HCT116 (cell line): ENCODE measurements at regions not wholly inside any gene's neighbourhood (a gene's known extent, or its start where the extent isn't known, plus 50 kb on each side); places are given as distances from the start of the nearest gene placed in this dataset.

Experiments used
- ATAC-seq: fragments of 200-7000 bp; cut with Tn5 transposase; 2 replicates; pipeline ENCODE4 v1.9.1; 2020; ENCODE audit warnings: mild to moderate bottlenecking, moderate library complexity
- BruUV-seq: library from RNA; stranded (reverse); fragments of 400-500 nt; replicated peaks from 2 replicates; lab custom pipeline; 2021; lab: Mats Ljungman, UMichigan
- CTCF ChIA-PET: fragments of 300-600 bp; sonication (Branson Sonifier 250); formaldehyde crosslinking; loops from one replicate; lab custom pipeline; 2021; ENCODE audit warnings: antibody characterized with exemption; lab: Charles Lee
- POLR2A ChIA-PET: fragments of 300-600, 350-600 bp; sonication (Branson Sonifier 250); formaldehyde crosslinking; loops from one replicate; lab custom pipeline; 2021; ENCODE audit warnings: antibody characterized with exemption; lab: Charles Lee
- RAD21 ChIA-PET, 2 experiments: fragments of 300-600 bp; sonication (Branson Sonifier 250); formaldehyde crosslinking; loops; one replicate each; lab custom pipeline; 2023; ENCODE audit warnings: low total read pairs in 2 of 2; ENCODE audit not compliant: uncharacterized antibody in 2 of 2, unreplicated experiment in 2 of 2, low non-redundant PET in 1 of 2; lab: Charles Lee
- DNase-seq: peaks from one replicate; pipeline ENCODE4 v3.0.0-alpha.2; 2010; ENCODE audit warnings: low read depth, low spot score
- H2AFZ ChIP-seq: fragments of 200-600 bp; shearing (Covaris generic), sonication (generic); 2 replicates; pipeline ENCODE4 v1.6.1; 2017; ENCODE audit warnings: low read depth, mixed run types, mixed read lengths, antibody characterized with exemption, low read length; ENCODE audit not compliant: poor library complexity, severe bottlenecking
- H3K27ac ChIP-seq: 2 replicates; pipeline ENCODE4 v1.5.1; 2012; ENCODE audit warnings: low read depth, low read length
- H3K27me3 ChIP-seq: fragments of 200-600 bp; sonication (generic); 2 replicates; pipeline ENCODE4 v1.6.1; 2016; ENCODE audit warnings: mixed run types, low read length, mixed read lengths; ENCODE audit not compliant: insufficient read depth
- H3K36me3 ChIP-seq, 2 experiments: fragments of 200-500 bp in 1 of 2; fragments of 200-600 bp in 1 of 2; sonication (Bioruptor generic) in 1 of 2; sonication (generic) in 1 of 2; 2 replicates each; pipeline versions ENCODE4 v1.5.1 to v1.6.1; 2014 to 2016; ENCODE audit warnings: low read length in 2 of 2, inconsistent platforms in 1 of 2, mixed read lengths in 1 of 2, mixed run types in 1 of 2; ENCODE audit not compliant: insufficient read depth in 2 of 2, control insufficient read depth in 1 of 2
- H3K4me1 ChIP-seq, 2 experiments: fragments of 200-600 bp in 1 of 2; sonication (generic) in 1 of 2; 2 replicates each; pipeline versions ENCODE4 v1.5.1 to v1.6.1; 2012 to 2017; ENCODE audit warnings: low read length in 2 of 2, inconsistent platforms in 1 of 2, mild to moderate bottlenecking in 1 of 2, mixed read lengths in 1 of 2, mixed run types in 1 of 2, moderate library complexity in 1 of 2; ENCODE audit not compliant: insufficient read depth in 2 of 2, control insufficient read depth in 1 of 2
- H3K4me2 ChIP-seq: fragments of 200-600 bp; sonication (generic); 2 replicates; pipeline ENCODE4 v1.6.1; 2017; ENCODE audit warnings: mixed run types, low read length, mixed read lengths
- H3K4me3 ChIP-seq, 2 experiments: fragments of 200-600 bp in 1 of 2; sonication (generic) in 1 of 2; replicated peaks in 1 of 2; 2 replicates each; pipeline ENCODE4 v1.5.1; 2011 to 2016; ENCODE audit warnings: low read length in 2 of 2, control low read depth in 1 of 2, low read depth in 1 of 2, mild to moderate bottlenecking in 1 of 2, mixed read lengths in 1 of 2, mixed run types in 1 of 2
- H3K79me2 ChIP-seq: fragments of 200-600 bp; sonication (generic); 2 replicates; pipeline ENCODE4 v1.6.1; 2017; ENCODE audit warnings: mild to moderate bottlenecking, mixed run types, low read length, moderate library complexity, mixed read lengths; ENCODE audit not compliant: insufficient read depth
- H3K9ac ChIP-seq: fragments of 200-600 bp; sonication (generic); 2 replicates; pipeline ENCODE4 v1.6.1; 2016; ENCODE audit warnings: low read length, mixed read lengths
- H3K9me2 ChIP-seq: fragments of 200-600 bp; sonication (generic), shearing (Covaris generic); 2 replicates; pipeline ENCODE4 v1.6.1; 2017; ENCODE audit warnings: mixed run types, mild to moderate bottlenecking, moderate library complexity; ENCODE audit not compliant: insufficient read depth
- H3K9me3 ChIP-seq, 2 experiments: fragments of 200-500 bp in 1 of 2; fragments of 200-600 bp in 1 of 2; sonication (Bioruptor generic) in 1 of 2; sonication (generic) in 1 of 2; 2 replicates each; pipeline ENCODE4 v1.6.1; 2014 to 2017; ENCODE audit warnings: low read length in 2 of 2, mixed read lengths in 2 of 2, inconsistent platforms in 1 of 2, low read depth in 1 of 2, mild to moderate bottlenecking in 1 of 2, mixed run types in 1 of 2, moderate library complexity in 1 of 2; ENCODE audit not compliant: control insufficient read depth in 1 of 2, insufficient read depth in 1 of 2
- H4K20me1 ChIP-seq: fragments of 200-600 bp; sonication (generic), shearing (Covaris generic); 2 replicates; pipeline ENCODE4 v1.6.1; 2017; ENCODE audit warnings: mixed run types, mild to moderate bottlenecking, moderate library complexity; ENCODE audit not compliant: insufficient read depth
- CEBPB ChIP-seq: IDR thresholded peaks from 2 replicates; pipeline ENCODE4 v1.6.1; 2012; ENCODE audit warnings: low read depth
- CTCF ChIP-seq, 3 experiments: fragments of 200-600 bp in 1 of 3; sonication (generic) in 1 of 3; IDR thresholded peaks in 2 of 3; conservative IDR thresholded peaks in 1 of 3; 2 replicates each; pipeline ENCODE4 v1.5.1; 2012 to 2017; ENCODE audit warnings: low read depth in 2 of 3, low read length in 2 of 3, antibody characterized with exemption in 1 of 3, borderline replicate concordance in 1 of 3, control low read depth in 1 of 3, mild to moderate bottlenecking in 1 of 3, mixed read lengths in 1 of 3, mixed run types in 1 of 3, moderate library complexity in 1 of 3; ENCODE audit not compliant: insufficient read depth in 1 of 3
- FOSL1 ChIP-seq: IDR thresholded peaks from 2 replicates; pipeline ENCODE4 v1.6.1; 2012; ENCODE audit warnings: low read depth
- JUND ChIP-seq: IDR thresholded peaks from 2 replicates; pipeline ENCODE4 v1.6.1; 2012
- MAX ChIP-seq: IDR thresholded peaks from 2 replicates; pipeline ENCODE4 v1.6.1; 2012
- POLR2AphosphoS5 ChIP-seq: IDR thresholded peaks from 2 replicates; pipeline ENCODE4 v1.6.1; 2011; ENCODE audit warnings: mild to moderate bottlenecking, low read depth, low read length, moderate library complexity
- REST ChIP-seq: IDR thresholded peaks from 2 replicates; pipeline ENCODE4 v1.6.1; 2012; ENCODE audit warnings: low read depth
- SP1 ChIP-seq: IDR thresholded peaks from 2 replicates; pipeline ENCODE4 v1.6.1; 2012; ENCODE audit warnings: low read depth
- SRF ChIP-seq: IDR thresholded peaks from 2 replicates; pipeline ENCODE4 v1.6.1; 2012; ENCODE audit warnings: low read depth
- ZBTB33 ChIP-seq: IDR thresholded peaks from 2 replicates; pipeline ENCODE4 v1.6.1; 2011; ENCODE audit warnings: mild to moderate bottlenecking, low read length, moderate library complexity; ENCODE audit not compliant: insufficient replicate concordance; ENCODE audit errors: extremely low read depth
- ZFX ChIP-seq: fragments of 450-650 bp; IDR thresholded peaks from 2 replicates; pipeline ENCODE4 v1.6.1; 2017
- ZNF274 ChIP-seq: fragments of 200-500 bp; sonication (Bioruptor generic); IDR thresholded peaks from 2 replicates; pipeline ENCODE4 v1.6.1; 2014; ENCODE audit warnings: mild to moderate bottlenecking, low read depth, low read length, inconsistent platforms
- intact Hi-C: fragments of 100-400 bp; cut with micrococcal nuclease; formaldehyde crosslinking; loops from 2 replicates; pipeline ENCODE4 v1.10.0; 2022

- Histone ChIP-seq H3K4me2 (no peak overlapping the region), H3K9me2 (no peaks in the 10 kb centered on the region), H3K4me1 (no peaks in the 10 kb centered on the region), H3K9me3 (no peaks in the 10 kb centered on the region), H2AFZ (no peak overlapping the region), H3K27me3 (no peaks in the 10 kb centered on the region), H3K9ac (no peak overlapping the region), H3K27ac (no peak overlapping the region), H3K4me3 (no peak overlapping the region), H3K36me3 (no peaks in the 10 kb centered on the region), H3K79me2 (no peaks in the 10 kb centered on the region), H4K20me1 (no peaks in the 10 kb centered on the region)
- DNase-seq: no peak
- ChIA-PET POLR2A (no interaction called here), RAD21 (no interaction called here), CTCF (no interaction called here)
- intact Hi-C loops: no loop called here
- ATAC-seq: no peak
- TF ChIP-seq SP1 (no peak), ZBTB33 (no peak), JUND (no peak), CTCF (IDR thresholded peaks at IDR 0.05 in 2 of 3, conservative IDR thresholded peaks at IDR 0.05 in 1 of 3; ENCODE audit: borderline replicate concordance in 1 of 3, insufficient read depth in 1 of 3, low read depth in 2 of 3, low read length in 2 of 3) (no peak), MAX (no peak), SRF (no peak), CEBPB (no peak), ZFX (no peak), REST (no peak), ZNF274 (no peak), POLR2AphosphoS5 (no peak), FOSL1 (no peak)
- BruUV-seq: no TSS peak
Measured at GRCh38 chr4:3665360-3665891, 100.8 kb upstream of the ADRA2C start.
